Gastroesophageal sphincter (tissue), 4 donors: ENCODE measurements at regions not wholly inside any gene's neighbourhood (a gene's known extent, or its start where the extent isn't known, plus 50 kb on each side); places are given as distances from the start of the nearest gene placed in this dataset.

Experiments
- ATAC-seq: fragments of 150-250 bp; one replicate; pipeline ENCODE4 v1.9.1; 2016; ENCODE audit warnings: mild to moderate bottlenecking, moderate library complexity
- H3K27ac ChIP-seq, 4 donors: fragments of 200-600 bp; sonication (generic) in 3 of 4; 1 replicate in 3 of 4; 2 replicates in 1 of 4; pipeline ENCODE4 v1.5.1; 2016 to 2019
- H3K27me3 ChIP-seq: fragments of 200-600 bp; sonication (generic); one replicate; pipeline ENCODE4 v1.5.1; 2019
- H3K36me3 ChIP-seq, 2 donors: fragments of 200-600 bp; sonication (generic); one replicate each; pipeline ENCODE4 v1.5.1; 2019; ENCODE audit warnings: control low read depth in 1 of 2
- H3K4me1 ChIP-seq, 3 donors: fragments of 200-600 bp; sonication (generic); 1 replicate in 2 of 3; 2 replicates in 1 of 3; pipeline ENCODE4 v1.5.1; 2016 to 2019; ENCODE audit warnings: control low read depth in 2 of 3
- H3K4me3 ChIP-seq, 2 donors: fragments of 200-600 bp; sonication (generic); one replicate each; pipeline ENCODE4 v1.5.1; 2019; ENCODE audit warnings: mild to moderate bottlenecking in 1 of 2, moderate library complexity in 1 of 2
- H3K9me3 ChIP-seq, 3 donors: fragments of 200-600 bp; sonication (generic); one replicate each; pipeline ENCODE4 v1.5.1; 2017 to 2019; ENCODE audit warnings: control low read depth in 2 of 3
- EP300 ChIP-seq: sonication (generic); formaldehyde crosslinking; IDR thresholded peaks from one replicate; pipeline ENCODE4 v1.6.1; 2017; ENCODE audit warnings: antibody characterized with exemption, mild to moderate bottlenecking
- POLR2A ChIP-seq, 2 donors: fragments of 450-650 bp; IDR thresholded peaks; one replicate each; pipeline ENCODE4 v1.6.1; 2017; ENCODE audit warnings: antibody characterized with exemption in 2 of 2, mild to moderate bottlenecking in 2 of 2, moderate library complexity in 1 of 2
- POLR2AphosphoS5 ChIP-seq: sonication (generic); formaldehyde crosslinking; IDR thresholded peaks from one replicate; pipeline ENCODE4 v1.6.1; 2017; ENCODE audit warnings: antibody characterized with exemption
- WGBS, 2 donors: methylation state at CpG; one replicate each; pipeline ENCODE4 v1.1.5; 2018; ENCODE audit warnings: low coverage in 1 of 2; 5-methylcytosine and 5-hydroxymethylcytosine counted together
- TF ChIP-seq, protein P1 (sequence below), 4 experiments: fragments of 200-600 bp in 2 of 4; fragments of 450-650 bp in 2 of 4; sonication (generic) in 1 of 4; IDR thresholded peaks; one replicate each; pipeline ENCODE4 v1.5.1; 2017 to 2019; ENCODE audit warnings: antibody characterized with exemption in 4 of 4, mild to moderate bottlenecking in 2 of 4, moderate library complexity in 2 of 4

DNA sequence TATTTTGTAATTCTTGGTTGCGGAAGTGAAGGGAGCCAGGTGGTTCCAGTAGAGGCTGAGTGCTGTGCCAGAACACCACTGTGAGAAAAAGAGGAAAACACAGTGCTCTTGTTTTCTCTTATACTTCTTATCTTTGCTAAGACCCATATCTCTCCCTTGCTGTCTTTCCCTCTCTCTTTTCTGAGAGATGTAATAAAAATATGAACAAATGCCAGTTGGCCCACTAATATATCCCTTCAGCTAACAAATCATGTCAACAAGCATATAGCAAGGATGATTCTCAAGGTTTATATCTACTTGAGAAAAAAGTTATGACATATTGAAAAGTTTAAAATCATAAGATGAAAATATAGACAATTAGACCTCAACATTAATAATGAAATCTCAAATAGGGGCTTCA lies 758.3 kb downstream of the HDGFL1 start:
- Histone ChIP-seq H3K4me3 (no peak overlapping the region), H3K36me3 (no peaks in the 10 kb centered on the region), H3K27ac (no peak overlapping the region), H3K4me1 (no peaks in the 10 kb centered on the region), H3K9me3 (no peaks in the 10 kb centered on the region), H3K27me3 (no peaks in the 10 kb centered on the region)
- WGBS, 2 donors = 89 to 90% methylated on average over 1 of the region's 1 CpG
- no peak for ATAC-seq
- no peak for TF ChIP-seq POLR2A (IDR thresholded peaks at IDR 0.05)
- TF ChIP-seq EP300 = no peak
- no peak for TF ChIP-seq POLR2AphosphoS5
- TF ChIP-seq, protein P1, sequence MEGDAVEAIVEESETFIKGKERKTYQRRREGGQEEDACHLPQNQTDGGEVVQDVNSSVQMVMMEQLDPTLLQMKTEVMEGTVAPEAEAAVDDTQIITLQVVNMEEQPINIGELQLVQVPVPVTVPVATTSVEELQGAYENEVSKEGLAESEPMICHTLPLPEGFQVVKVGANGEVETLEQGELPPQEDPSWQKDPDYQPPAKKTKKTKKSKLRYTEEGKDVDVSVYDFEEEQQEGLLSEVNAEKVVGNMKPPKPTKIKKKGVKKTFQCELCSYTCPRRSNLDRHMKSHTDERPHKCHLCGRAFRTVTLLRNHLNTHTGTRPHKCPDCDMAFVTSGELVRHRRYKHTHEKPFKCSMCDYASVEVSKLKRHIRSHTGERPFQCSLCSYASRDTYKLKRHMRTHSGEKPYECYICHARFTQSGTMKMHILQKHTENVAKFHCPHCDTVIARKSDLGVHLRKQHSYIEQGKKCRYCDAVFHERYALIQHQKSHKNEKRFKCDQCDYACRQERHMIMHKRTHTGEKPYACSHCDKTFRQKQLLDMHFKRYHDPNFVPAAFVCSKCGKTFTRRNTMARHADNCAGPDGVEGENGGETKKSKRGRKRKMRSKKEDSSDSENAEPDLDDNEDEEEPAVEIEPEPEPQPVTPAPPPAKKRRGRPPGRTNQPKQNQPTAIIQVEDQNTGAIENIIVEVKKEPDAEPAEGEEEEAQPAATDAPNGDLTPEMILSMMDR (IDR thresholded peaks at IDR 0.05) = no peak

DNA sequence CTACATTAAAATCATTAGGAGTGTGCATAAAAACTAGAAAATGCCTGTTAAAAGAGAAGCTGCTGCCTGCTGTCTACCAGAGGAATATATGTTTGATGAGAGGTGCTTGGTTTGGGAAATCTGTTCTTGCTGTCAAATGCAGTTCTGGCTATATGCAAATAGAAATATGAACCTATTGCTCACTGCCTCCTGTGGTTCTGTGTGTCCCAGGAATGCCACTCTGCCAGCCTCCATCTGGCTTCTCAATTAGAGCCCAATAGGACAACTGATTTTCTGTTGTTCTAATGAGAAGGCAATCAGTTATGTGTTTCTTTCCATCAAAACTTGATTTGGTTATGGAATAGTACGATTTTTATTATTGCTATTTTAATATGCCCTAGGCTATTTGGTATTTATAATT lies 759.7 kb downstream of the HDGFL1 start:
- H3K27ac ChIP-seq = no peak overlapping the region
- H3K27me3 ChIP-seq = no peaks in the 10 kb centered on the region
- WGBS, 2 donors = 88 to 100% methylated on average over 1 of the region's 1 CpG
- TF ChIP-seq POLR2AphosphoS5 (no peak), EP300 (no peak), POLR2A (IDR thresholded peaks at IDR 0.05) (no peak)
- TF ChIP-seq, protein P1 (IDR thresholded peaks at IDR 0.05) = no peak
- H3K4me1 ChIP-seq = no peaks in the 10 kb centered on the region
- no peaks in the 10 kb centered on the region for H3K36me3 ChIP-seq
- H3K9me3 ChIP-seq = no peaks in the 10 kb centered on the region
- H3K4me3 ChIP-seq = no peak overlapping the region
- ATAC-seq = no peak

DNA sequence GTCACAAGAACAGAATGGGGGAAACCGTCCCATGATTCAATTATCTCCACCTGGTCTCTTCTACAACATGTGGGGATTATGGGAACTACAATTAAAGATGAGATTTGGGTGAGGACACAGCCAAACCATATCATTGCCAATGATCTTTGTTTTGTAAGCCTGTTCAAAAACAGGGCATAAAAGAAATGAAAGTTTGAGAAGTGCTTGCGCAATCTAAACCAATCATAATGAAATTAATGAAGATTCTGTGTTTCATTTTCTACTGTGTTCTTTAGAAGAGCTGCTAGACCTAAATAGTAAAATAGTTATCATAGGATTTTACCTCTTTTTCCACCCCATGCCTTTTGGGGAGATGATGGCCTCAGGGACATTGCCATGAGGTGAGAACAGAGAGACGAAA lies 761.3 kb downstream of the HDGFL1 start:
- no peaks in the 10 kb centered on the region for H3K27me3 ChIP-seq
- H3K9me3 ChIP-seq = no peaks in the 10 kb centered on the region
- ATAC-seq = no peak
- no peak overlapping the region for H3K27ac ChIP-seq
- H3K4me3 ChIP-seq = no peak overlapping the region
- no peak for TF ChIP-seq POLR2A (IDR thresholded peaks at IDR 0.05)
- TF ChIP-seq, protein P1 (IDR thresholded peaks at IDR 0.05) = no peak
- TF ChIP-seq POLR2AphosphoS5 = no peak
- TF ChIP-seq EP300 = no peak
- no peaks in the 10 kb centered on the region for H3K36me3 ChIP-seq
- no peaks in the 10 kb centered on the region for H3K4me1 ChIP-seq
- 97 to 100% methylated on average over 3 of the region's 3 CpGs for WGBS, 2 donors

DNA sequence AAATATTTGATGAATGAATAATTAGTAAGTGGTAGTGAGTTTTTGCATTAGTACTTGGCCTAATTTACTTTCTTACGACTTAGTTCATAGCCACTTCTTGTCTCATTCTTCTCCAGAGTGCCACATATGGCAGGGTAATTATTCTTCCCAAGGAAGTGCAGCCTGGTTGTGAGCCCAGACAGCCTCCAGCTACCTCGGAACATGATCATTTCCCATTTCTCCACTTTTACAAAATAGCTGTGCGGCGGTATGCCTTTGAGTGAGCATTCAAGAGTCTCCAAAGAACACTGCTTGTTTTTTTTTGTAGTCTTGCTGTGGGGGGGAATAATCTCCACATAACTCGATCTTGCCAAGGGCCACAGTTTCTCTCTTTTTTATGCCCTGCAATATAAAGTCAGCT lies 765.0 kb downstream of the HDGFL1 start:
- Histone ChIP-seq H3K4me3 (no peak overlapping the region), H3K4me1 (no peaks in the 10 kb centered on the region), H3K27me3 (no peaks in the 10 kb centered on the region), H3K36me3 (no peaks in the 10 kb centered on the region), H3K9me3 (no peaks in the 10 kb centered on the region), H3K27ac (no peak overlapping the region)
- 67% methylated on average over 5 of the region's 5 CpGs for WGBS, 2 donors
- TF ChIP-seq POLR2AphosphoS5 (no peak), EP300 (no peak), POLR2A (IDR thresholded peaks at IDR 0.05) (no peak)
- TF ChIP-seq, protein P1 (IDR thresholded peaks at IDR 0.05) = no peak
- no peak for ATAC-seq

DNA sequence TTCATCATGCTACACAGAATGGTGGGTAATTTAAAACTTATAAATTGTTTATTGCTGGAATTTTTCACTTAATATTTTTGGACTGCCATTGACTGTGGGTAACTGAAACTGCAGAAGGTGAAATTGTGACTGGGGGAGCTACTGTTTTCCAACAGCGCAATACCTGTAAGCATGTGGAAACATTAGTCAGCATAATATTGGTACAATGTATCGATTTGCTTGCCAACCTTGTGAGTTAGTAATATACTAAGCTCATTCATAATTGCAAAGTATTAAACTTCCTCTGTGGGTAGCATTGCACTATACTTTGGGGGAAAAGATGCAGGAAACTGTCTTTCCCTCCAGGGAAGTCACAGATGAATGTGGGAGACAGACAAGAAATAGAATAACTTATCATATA lies 766.5 kb downstream of the HDGFL1 start:
- no peak for ATAC-seq
- Histone ChIP-seq H3K9me3 (no peaks in the 10 kb centered on the region), H3K36me3 (no peaks in the 10 kb centered on the region), H3K4me3 (no peak overlapping the region), H3K27ac (no peak overlapping the region), H3K27me3 (no peaks in the 10 kb centered on the region), H3K4me1 (no peaks in the 10 kb centered on the region)
- no peak for TF ChIP-seq EP300
- TF ChIP-seq, protein P1 (IDR thresholded peaks at IDR 0.05) = no peak
- no peak for TF ChIP-seq POLR2AphosphoS5
- TF ChIP-seq POLR2A (IDR thresholded peaks at IDR 0.05) = no peak
- 86 to 91% methylated on average over 1 to 2 of the region's 2 CpGs for WGBS, 2 donors
